Panc1 (cell line): ENCODE measurements at regions not wholly inside any gene's neighbourhood (a gene's known extent, or its start where the extent isn't known, plus 50 kb on each side); places are given as distances from the start of the nearest gene placed in this dataset.

Experiments
- POLR2AphosphoS5 ChIP-seq: IDR thresholded peaks from 2 replicates; pipeline ENCODE4 v1.6.1; 2012; ENCODE audit warnings: mild to moderate bottlenecking, low read depth, low read length, moderate library complexity
- SIN3A ChIP-seq: IDR thresholded peaks from 2 replicates; pipeline ENCODE4 v1.6.1; 2012; ENCODE audit warnings: low read depth, mild to moderate bottlenecking, low read length, moderate library complexity, borderline replicate concordance; ENCODE audit not compliant: insufficient read depth
- TCF7L2 ChIP-seq: IDR thresholded peaks from 2 replicates; pipeline ENCODE4 v1.6.1; 2011; ENCODE audit warnings: mild to moderate bottlenecking, low read depth, low read length, inconsistent platforms
- TF ChIP-seq, protein P1 (sequence below): fragments of 450-650 bp; IDR thresholded peaks from 2 replicates; pipeline ENCODE4 v1.5.1; 2017; ENCODE audit warnings: mild to moderate bottlenecking
- TF ChIP-seq, protein P2 (sequence below), 2 experiments: IDR thresholded peaks; 2 replicates each; pipeline ENCODE4 v1.6.1; 2011 to 2012; ENCODE audit warnings: low read depth in 2 of 2, control low read depth in 1 of 2, low read length in 1 of 2, mild to moderate bottlenecking in 1 of 2, moderate library complexity in 1 of 2; ENCODE audit not compliant: insufficient read depth in 1 of 2

DNA sequence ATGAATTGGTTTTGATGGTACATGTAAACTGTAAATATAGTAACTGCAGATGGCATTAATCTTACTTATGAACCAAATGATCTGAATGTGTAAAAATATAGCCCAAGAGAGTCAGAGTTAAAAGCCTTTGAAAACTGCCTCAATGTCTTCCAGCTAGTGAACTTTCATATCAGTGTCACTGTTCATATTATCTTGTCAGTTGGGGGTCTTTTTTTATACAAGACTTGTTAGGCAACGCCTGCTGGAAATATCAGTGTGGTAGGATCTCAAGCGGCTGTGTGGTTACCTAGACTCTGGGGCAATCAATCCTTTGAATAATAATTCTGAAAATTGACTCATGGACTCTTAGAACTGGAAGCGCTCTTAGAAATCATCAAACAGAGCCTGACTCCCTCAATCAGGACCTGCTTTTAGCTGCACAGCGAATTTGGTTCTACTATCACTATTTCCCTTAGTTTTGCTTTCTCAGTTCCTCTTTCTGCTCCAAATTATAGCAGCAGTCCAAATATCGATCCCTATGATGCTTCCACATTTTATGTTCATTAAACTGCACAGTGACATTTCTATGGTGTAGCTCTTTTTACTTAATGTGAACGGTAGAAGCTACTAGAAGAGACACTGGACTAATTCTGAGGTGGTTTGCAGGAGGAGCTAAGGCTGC lies 100.1 kb upstream of the COL1A2 start:
- TF ChIP-seq, protein P1, sequence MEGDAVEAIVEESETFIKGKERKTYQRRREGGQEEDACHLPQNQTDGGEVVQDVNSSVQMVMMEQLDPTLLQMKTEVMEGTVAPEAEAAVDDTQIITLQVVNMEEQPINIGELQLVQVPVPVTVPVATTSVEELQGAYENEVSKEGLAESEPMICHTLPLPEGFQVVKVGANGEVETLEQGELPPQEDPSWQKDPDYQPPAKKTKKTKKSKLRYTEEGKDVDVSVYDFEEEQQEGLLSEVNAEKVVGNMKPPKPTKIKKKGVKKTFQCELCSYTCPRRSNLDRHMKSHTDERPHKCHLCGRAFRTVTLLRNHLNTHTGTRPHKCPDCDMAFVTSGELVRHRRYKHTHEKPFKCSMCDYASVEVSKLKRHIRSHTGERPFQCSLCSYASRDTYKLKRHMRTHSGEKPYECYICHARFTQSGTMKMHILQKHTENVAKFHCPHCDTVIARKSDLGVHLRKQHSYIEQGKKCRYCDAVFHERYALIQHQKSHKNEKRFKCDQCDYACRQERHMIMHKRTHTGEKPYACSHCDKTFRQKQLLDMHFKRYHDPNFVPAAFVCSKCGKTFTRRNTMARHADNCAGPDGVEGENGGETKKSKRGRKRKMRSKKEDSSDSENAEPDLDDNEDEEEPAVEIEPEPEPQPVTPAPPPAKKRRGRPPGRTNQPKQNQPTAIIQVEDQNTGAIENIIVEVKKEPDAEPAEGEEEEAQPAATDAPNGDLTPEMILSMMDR, result no peak
- TF ChIP-seq, protein P2, sequence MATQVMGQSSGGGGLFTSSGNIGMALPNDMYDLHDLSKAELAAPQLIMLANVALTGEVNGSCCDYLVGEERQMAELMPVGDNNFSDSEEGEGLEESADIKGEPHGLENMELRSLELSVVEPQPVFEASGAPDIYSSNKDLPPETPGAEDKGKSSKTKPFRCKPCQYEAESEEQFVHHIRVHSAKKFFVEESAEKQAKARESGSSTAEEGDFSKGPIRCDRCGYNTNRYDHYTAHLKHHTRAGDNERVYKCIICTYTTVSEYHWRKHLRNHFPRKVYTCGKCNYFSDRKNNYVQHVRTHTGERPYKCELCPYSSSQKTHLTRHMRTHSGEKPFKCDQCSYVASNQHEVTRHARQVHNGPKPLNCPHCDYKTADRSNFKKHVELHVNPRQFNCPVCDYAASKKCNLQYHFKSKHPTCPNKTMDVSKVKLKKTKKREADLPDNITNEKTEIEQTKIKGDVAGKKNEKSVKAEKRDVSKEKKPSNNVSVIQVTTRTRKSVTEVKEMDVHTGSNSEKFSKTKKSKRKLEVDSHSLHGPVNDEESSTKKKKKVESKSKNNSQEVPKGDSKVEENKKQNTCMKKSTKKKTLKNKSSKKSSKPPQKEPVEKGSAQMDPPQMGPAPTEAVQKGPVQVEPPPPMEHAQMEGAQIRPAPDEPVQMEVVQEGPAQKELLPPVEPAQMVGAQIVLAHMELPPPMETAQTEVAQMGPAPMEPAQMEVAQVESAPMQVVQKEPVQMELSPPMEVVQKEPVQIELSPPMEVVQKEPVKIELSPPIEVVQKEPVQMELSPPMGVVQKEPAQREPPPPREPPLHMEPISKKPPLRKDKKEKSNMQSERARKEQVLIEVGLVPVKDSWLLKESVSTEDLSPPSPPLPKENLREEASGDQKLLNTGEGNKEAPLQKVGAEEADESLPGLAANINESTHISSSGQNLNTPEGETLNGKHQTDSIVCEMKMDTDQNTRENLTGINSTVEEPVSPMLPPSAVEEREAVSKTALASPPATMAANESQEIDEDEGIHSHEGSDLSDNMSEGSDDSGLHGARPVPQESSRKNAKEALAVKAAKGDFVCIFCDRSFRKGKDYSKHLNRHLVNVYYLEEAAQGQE (IDR thresholded peaks at IDR 0.05; ENCODE audit: insufficient read depth in 1 of 2, low read depth in 2 of 2, low read length in 1 of 2), result no peak
- no peak for TF ChIP-seq POLR2AphosphoS5
- TF ChIP-seq TCF7L2, result no peak
- no peak for TF ChIP-seq SIN3A
